ENCODE measurements at regions not wholly inside any gene's neighbourhood (a gene's known extent, or its start where the extent isn't known, plus 50 kb on each side); places are given as distances from the start of the nearest gene placed in this dataset.

DNA sequence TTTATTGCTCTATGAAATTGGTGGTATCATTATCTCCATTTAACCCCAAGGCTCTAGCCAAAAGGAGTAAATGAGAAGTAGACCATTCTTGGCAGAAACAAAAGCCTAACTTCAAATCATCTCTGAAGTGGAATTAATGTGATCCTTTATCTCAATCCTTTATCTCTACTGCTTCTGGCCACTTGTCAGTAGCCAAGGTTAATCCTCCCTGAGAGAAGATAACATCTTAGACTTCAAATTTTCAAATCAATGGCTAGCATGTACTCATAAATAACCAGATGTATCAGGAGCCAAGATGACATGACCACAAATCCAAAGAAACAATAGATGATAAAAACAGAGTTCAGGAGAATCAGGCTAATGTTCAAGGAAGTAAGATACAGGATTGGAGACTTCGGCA is 123.1 kb upstream of the RASSF8 start:
- no peak for DNase-seq

DNA sequence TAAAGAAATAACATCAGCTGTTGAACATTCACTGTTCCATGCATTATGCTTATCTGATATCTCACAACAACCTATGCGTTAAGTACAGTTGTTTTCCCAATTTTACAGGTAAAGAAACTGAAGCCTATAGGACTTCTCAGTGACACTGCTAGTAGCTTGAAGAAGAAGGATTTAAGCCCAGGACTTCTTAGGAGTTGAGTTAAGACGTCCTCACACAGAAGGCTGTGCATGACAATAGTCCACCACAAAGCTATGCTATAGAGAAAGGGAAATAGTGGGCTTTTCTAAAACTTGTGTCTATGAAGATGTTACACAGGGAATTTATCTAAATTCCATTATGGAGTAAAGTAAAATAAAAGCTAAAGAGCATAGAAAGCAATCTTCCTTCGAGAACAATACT is 120.5 kb upstream of the RASSF8 start:
- no peak for DNase-seq

DNA sequence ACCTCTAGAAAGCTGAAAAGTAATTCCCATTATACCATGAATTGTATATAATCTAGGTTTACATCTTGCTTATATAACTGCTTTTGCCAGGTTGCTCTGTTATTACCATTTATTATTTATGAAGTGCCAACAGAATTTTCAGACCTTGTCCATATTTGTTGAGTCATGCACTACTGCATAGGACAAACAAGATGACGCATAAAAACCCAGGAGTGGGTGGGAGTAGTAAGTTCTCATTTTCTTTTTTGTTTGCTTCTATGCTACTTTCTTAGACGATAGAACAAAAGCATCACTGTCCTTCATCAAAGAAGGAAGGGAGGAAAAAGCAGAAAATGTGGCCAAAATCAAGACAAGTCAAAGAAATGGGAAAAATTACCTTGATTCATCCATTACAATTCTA is 119.0 kb upstream of the RASSF8 start:
- DNase-seq = no peak

DNA sequence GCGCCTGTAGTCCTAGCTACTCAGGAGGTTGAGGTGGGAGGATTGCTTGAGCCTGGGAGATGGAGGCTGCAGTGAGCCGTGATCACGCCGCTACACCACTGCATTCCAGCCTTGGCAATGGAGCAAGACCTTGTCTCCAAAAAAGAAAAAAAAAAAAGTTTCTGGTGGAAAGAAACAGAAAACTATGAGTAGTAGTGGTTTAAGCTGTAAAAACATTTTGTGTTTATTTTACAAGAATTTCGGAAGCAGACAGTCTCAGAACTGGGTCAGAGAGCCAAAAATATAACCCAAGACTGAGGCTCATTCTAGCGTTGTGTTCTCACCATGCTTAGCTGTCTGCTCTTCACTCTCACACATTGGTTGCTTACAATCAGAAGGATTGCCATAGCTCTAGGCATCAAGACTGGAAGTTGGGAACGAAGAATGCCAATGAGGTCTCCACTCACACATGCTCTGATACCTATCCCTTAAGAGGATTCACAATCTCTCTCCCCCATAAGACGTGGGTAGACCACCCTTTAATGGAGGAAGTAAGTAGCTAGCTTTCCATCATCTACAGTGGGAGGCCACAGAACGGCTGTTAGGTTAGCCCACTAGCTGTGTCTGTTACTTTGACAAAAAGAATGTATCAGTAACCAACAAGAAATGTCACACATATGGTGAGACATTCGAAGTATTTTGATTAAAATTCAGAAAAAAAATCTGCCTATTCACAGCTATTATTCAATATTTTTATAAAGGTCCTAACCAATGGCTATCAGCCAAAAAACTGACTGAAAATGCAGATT is 117.6 kb upstream of the RASSF8 start:
- DNase-seq = no peak

DNA sequence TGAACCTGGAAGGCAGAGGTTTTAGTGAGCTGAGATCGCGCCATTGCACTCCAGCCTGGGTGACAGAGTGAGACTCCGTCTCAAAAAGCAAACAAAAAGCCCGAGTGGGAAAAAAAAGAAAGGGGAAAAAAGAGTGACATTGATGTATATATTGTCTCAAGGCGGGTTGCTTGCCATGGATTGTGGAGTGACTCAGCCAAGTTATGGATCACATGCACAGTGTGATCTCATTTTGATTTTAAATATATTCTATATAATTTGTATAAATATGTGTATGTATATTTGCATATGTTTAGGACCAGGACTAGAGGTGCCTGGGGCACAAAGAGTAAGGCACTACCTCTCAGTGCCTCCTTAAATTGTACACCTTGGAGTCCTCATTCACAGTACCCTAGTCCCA is 116.2 kb upstream of the RASSF8 start:
- no peak for DNase-seq

DNA sequence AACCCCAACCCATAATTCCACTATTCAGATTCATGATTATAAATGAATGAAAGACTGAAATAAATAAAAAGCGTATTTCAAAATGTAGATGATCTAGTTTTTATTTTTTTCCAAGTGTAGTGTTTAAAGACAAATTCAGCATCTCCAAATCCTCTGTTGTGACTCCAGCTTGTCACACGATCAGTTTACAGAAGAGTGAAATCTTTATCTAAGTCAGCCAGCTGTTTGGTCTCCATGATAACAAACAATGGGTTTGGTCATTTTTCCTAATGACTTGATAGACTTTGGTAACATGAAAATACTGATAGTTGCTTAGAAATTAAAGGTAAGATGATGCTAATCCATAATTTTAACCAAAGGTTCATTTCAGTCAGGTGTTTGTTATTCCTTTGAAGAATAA is 114.5 kb upstream of the RASSF8 start:
- no peak for DNase-seq

DNA sequence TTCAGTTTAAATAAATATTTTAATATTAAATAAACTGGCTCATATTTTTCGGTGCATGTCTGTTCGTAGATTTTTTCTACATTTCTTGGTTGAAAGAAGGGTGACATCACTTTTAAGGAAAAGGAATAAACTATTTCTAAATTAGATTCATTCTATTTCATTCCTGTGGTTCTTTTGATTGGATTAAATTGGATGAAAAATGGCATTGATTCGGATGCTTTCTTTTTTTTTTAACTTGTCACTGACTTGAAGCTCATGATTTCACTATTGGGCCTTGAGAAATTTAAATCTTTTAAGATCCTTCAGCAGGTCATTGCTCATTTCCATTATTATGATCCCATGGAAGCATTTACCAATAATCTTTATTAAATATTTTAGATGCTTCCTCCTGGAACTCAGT is 113.1 kb upstream of the RASSF8 start:
- no peak for DNase-seq

DNA sequence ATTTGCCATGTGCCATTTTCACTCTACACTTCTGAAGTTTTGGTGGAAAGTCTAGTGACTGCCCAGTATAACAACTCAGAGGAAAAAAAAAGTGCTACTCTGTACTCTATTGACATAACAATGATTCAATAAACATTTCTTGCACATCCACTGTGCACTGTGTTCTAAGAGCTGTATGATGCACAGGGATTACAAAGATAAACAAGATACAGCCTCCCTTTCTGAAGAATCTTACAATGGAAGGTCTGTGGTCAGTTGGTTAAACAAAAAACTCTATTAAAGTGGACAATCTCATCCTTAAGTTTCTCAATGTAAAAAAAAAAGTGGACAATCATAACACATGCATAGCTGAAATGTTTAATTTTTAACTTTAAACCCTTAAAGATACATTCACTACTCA is 105.7 kb upstream of the RASSF8 start:
- no peak for DNase-seq

DNA sequence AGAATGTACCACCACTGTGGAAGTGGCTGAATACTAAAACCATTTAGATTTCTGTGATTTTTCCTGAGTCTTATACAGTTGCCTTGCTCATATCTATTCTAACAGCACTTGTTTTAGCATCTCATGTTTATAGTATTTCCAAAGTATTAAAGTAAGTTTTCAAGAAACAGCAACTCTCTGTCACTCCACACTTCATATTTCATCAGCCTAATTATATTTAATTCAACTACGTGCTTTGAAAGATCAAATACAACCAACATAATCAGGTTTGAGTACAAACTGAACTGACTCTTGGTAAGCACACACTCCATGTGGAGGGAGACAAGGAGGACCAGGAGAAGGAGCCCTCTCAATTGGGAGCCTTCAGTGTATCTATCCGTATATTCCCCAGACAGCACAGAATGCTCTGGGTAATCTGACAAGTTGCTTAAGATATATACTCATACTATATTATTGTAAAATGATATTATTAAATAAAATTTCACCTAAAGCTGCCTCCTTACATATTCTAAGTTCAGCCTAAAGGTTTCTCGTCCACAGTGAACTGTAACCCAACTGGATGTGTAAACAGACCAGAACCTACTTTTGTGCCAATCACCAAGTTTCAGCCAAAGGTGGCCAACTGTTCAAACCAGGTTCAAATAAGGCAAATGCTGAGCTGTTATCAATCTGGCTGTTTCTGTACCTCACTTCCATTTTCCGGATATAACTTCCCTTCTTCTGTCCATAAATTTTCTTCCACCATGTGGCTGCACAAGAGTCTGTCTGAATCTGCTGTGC is 105.0 kb upstream of the RASSF8 start:
- DNase-seq = no peak

DNA sequence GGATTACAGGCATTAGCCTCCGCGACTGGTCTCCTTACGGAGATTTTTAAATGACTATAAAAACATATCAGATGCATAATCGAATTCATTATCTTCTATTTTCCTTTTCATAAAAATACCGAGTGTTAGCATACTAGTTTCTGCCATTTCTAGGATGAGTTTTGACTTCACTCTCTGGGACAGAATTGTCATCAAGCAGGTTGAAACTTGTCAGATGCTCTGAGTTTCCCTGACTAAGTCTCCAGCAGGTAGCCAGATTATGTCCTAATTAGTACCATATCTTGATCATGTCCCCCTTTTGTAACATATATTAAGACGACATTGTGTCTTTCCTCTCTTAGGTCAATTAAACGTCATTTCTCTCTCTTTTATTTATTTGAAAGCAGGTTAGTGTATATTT is 103.5 kb upstream of the RASSF8 start:
- DNase-seq = no peak

DNA sequence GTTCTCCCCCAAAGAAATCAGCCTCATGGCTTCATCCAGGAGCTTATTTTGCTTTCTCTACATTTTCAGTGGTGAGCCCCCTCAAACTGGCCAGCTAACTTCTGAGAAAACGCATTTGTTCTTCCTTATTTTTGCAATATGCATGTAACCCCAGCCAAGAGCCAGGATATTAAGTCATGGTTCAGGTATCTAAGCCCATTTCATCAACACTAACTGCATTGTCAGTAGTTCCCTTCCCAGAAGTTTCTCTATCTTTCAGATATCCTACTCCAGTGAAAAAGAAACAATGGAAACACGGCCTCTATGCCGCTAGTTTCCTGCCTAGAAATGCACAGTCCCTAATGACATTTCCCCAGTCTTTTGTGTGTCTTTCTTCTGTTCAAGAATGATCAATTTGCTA is 102.8 kb upstream of the RASSF8 start:
- DNase-seq = no peak

DNA sequence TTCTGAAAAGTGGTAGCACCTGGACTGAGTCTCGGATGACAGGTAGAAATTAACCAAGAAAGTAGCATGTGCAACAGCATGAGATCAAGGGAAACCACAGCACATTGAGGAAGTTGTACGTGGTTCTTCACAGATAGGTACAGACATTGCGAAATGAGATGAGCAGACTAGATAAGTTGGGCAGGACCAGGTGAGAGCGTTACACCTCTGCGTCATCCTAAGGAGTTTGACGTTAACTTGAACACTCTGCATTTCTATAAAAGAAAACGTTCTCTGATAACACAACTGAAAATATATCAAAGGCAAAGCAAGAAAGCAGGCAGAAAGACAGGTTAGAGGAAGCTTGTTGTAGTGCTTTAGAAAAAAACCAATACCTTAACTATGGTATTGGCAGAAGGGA is 98.5 kb upstream of the RASSF8 start:
- no peak for DNase-seq

DNA sequence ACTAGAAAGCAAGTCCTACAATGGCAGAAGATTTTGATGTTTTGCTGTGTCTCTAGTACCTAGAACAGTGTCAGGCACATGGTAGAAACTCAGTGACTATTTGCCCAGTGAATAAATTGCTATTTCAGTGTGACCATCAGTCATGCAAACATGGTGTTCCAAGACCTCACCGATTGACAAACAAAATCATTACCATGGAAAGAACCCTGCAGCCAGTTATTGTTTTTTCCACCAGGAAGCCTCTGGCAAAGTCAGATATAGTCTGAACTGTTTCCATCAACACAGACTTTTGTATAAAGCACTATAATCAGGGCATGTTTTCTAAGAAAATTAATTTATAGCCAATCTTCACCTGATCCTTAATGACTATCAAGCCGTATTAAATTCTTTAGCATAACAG is 97.3 kb upstream of the RASSF8 start:
- no peak for DNase-seq

DNA sequence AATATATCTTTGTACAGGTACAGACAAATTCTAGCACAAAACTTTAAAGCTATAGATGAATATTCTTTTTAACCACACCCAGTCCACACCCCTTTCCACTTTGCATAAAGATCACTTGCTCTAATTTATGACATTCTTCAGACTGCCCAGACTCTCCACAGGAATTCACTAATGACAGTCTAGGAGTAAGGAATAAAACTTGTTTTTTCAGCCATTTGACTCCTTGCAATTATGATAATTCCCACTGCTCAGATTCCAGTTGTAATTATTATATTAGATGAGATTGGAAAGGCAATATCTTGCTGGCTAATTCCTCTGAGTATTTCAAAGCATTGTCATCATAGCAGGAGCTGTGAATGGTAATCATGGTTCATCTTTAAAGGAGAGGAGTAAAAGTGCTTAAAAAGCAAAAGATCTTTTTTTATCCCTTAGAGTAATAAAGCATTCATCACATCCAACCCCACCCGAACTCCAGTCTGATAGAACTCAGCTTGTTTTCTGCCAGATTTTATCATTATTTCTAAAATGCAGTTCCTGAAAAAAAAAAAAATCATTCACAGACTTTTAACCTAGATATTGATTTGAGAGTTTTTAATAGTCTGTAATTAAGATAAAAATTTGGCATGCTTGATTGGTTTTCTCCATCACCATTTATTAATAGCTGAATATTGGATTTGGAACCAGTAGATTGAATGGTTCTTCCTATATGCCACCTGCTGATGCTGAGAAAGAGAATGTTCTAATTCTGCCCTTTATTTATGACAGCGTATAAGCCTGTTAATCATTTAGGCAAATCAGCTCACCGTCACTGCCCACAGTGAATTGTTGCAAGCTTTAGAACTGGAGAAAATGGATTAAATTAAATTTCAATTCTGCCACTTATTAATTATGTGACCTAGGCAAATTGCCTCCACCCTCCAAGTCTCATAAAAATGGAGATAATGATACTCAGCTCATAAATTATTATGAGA is 93.9 kb upstream of the RASSF8 start:
- no peak for DNase-seq

DNA sequence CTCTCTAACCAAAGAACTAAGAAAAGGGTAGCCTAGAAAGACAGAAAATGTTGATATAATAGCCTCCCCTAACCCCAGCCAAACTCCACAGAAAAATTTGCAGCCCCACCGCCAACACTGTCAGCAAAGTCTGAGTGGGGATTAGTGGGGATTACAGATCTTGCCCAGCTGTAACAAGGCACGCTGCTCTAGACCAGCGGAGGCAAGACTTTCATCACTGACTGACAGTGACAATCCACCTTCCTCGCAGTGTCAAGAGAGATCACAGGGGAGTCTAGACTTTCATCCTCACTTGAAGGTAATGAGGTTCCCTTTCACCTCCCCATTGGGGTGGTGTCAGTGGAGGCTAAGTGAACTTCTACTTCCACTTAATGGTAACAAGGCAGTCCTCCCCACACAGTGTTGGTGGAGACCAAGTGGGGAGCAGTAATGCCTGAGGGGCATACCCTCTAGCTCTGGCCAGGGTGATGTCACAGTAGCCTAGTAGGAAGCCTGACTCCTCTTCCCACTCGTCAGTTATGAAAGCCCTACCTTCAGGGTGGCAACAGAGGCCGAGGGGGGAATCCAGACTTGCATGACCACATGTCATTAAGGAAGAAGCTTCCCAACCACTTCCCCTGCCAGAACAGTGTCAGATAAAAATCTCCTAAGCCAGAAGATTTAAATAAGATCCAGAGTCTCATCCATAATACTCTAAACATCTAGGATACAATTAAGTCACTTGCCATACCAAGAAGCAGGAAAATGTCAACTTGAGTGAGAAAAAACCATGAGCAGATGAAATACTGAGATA is 91.7 kb upstream of the RASSF8 start:
- no peak for DNase-seq

DNA sequence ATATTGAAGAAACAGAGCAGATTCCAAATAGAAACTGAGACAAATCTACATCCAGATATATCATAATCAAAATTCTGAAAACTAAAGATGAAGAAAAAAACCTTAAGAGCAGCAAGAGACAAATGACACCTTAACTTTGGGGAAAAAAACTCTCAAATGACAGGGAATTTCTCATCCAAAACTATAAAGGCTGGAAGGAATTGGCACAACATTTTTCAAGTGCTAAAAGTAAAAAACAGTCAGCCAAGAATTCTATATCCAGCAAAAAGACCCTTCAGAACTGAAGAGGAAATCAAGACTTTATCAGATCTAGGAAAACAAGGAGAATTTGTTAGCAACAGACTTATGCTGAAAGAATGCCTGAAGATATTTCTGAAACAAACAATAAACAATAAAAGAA is 90.3 kb upstream of the RASSF8 start:
- DNase-seq = no peak

DNA sequence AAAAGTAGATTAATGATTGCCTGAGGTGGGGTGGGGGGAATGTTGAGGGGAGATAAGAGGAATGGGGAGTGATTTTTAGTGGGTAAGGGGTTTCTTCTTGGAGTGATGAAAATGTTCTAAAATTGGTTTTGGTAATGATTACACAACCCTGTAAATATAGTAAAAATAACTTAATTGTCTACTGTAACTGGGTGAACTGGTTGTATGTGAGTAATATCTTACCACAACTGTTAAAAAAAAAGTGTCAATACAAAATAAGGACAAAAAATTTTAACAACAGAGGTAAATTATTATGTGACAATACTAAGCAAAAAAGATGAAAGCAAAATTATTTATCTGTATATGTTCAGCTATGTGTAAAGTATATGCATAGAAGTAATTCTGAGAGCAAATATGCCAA is 86.3 kb upstream of the RASSF8 start:
- no peak for DNase-seq

DNA sequence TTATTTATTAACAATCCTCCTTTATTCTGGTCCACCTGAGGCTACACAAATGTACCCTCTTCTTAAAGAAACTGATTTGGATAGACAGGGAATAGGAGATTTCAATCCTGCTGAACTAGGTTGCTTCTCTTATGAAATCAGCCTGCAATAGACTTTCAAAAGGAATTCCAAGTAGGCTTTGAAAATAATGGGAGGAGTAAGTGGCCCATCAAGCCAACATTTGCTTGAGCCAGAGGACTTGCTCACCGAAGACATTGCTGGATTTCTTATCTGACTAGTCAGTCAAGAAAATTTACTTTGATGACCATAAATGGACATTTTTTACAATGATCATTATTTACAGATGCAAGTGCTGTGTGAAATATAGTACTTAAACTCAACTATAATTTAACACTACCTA is 82.8 kb upstream of the RASSF8 start:
- no peak for DNase-seq

DNA sequence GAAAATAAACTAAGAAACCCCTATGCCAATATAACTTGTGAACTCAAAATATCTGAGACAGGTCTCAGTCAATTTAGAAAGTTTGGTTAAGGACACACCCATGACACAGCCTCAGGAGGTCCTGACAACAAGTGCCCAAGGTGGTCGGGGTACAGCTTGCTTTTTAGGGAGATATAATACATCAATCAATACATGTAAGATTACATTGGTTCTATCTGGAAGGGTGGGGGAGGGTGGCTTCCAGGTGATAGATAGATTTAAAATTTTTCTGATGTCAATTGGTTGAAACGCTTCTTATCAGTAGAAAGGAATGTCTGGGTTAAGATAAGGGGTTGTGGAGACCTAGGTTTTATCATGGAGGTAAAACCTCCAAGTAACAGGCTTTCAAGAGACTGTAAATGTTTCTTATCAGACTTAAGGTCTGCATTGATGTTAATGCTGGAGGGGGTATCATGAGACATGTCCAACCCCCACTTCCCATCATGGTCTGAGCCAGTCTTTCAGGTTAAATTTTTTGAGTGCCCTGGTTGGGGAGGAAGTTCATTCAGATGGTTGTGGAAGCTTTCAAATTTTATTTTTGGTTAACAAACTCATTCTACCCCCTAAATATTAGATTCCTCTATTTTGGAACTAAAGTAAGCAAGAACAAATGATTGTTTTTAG is 82.0 kb upstream of the RASSF8 start:
- DNase-seq = no peak

DNA sequence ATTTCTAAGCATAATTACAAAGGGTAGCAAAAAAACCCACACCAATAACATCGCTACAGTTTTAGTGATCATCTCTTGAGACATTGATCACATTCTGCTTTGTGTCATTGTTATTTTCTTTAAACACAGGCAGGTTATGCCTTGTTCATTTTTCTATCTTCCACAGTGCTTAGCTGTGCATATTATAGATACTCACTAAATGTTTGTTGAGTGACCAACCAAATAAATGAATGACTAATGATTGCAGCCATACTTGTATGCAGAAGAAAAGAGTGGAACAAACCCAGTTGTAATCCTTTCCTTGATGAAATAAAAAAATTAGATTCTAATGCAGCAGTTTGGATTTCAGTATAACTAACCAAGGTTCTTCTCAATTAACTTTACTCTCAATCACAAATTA is 81.0 kb upstream of the RASSF8 start:
- DNase-seq = no peak

DNA sequence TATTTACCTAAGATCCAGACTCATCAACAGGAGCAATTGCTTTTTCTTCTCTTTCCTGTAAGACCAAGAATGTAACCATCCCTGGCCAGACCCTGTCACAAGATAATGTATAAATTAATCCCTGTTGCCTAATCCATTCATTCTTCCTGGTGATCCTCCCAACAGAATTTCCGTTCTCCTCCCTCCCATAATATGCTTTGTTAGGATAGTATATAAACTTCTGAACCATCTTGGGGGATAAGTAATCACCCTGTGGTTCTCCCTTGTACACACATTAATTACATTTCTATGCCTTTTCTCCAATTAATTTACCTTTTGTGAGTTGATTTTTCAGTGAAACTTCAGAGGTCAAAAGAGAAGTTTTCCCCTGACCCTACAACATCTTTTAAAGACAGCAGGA is 76.2 kb upstream of the RASSF8 start:
- DNase-seq = no peak
